Right hindlimb (tissue), 1 donor: ENCODE measurements at regions not wholly inside any gene's neighbourhood (a gene's known extent, or its start where the extent isn't known, plus 50 kb on each side); places are given as distances from the start of the nearest gene placed in this dataset.

Experiments
- DNase-seq: peaks from one replicate; pipeline ENCODE4 v3.0.0-alpha.2; 2018

DNA sequence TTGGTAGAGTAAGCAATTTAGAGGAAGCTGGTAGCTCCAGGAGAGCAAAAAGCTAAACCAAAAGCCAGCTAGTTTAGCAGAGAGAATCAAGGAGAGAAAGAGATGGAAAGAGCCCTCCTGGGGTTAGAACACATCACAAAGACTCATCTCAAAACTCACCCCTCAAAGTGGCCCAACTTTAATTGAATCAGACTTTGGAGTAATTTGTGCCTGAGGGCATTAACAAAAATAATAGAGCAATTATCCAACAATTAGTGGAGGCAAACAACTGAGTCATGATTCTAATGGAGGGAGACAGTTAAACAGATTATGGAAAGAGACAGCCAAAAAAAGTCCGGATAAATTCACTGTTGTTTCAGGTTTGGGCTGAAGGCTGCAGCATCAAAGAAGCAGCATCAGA is 417.4 kb downstream of the KCNJ3 start:
- DNase-seq, result no peak

- DNase-seq, result no peak
Observed at GRCh38 chr2:155111070-155111469, 412.6 kb downstream of the KCNJ3 start.

DNA sequence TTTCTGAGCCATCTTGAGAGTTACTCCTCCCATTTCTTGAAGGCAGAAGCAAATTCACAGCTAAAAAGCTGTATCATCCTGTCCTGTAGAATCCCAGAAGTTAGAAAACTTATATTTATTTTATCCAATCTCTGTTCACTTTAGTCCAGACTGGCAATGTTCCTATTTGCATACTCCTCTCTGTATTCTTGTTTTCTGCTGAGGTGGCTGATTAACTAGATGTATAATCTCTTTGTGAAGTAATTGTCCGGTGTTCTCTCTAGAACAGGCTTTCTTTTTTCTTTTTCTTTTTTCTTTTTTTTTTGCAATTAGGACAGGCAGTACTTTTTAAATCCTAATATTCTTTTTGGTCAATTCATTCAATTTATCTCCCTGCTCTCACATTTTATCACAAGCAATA is 411.0 kb downstream of the KCNJ3 start:
- no peak for DNase-seq

DNA sequence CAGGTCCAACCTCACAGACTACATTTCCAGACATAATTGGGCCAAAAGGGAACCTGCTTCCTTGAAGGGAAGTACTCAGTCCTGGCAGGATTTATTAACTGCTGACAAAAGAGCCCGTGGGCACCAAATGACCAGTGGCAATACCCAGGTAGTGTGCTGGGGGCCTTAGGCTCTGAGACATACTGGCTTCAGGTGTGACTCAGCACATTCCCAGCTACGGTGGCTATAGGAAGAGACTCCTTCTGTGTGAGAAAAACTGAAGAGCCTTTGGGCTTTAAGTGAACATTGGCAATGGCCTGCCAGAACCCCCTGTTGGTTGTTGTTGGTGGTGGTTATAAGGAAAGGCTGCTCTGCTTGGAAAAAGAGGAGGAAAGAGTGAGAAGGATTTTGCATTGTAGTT is 401.8 kb downstream of the KCNJ3 start:
- no peak for DNase-seq

- no peak for DNase-seq
Observed at GRCh38 chr2:155099784-155100183, 401.3 kb downstream of the KCNJ3 start.

- DNase-seq, result no peak
Observed at GRCh38 chr2:155095613-155096012, 397.1 kb downstream of the KCNJ3 start.

- DNase-seq, result no peak
Observed at GRCh38 chr2:155080373-155080772, 381.9 kb downstream of the KCNJ3 start.

GRCh38 chr2:155070489-155070888 is 372.0 kb downstream of the KCNJ3 start:
- DNase-seq, result no peak

DNA sequence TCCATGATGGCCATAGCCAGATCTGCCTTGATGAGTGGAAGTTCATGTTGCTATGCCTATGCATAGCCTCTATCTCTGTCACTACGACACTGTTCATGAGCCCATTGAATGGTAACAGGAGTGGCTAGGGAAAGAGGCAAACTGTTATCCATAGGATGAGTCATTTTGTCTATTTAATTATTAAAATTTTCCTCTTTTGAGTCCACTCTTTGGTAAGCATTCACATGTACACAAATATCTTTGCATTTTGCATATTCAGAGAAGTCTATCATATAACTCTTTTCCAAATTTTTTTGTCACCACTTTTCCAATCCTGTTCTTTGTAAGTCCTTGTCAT is 364.4 kb downstream of the KCNJ3 start:
- no peak for DNase-seq

GRCh38 chr2:155062250-155062921 is 363.9 kb downstream of the KCNJ3 start:
- no peak for DNase-seq

GRCh38 chr2:155060896-155061295 is 362.4 kb downstream of the KCNJ3 start:
- DNase-seq, result no peak

DNA sequence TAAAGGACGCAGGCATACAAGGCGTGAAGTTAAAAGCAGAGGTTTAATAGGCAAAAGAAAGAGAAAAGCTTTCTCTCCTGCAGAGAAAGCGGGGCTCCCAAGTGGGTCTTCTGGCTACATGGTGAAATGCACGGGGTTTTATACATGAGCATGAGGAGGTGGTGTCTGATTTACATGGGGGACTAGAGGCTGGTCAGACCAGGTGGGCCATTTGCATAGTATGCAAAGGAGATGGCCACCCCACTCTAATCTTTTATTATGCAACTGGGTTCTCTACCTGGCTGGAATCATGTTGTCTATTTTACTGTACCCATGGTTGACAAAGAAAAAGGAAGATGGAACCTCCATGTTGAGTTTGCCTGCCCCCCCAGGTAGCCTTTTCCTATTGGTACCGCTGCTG is 356.2 kb downstream of the KCNJ3 start:
- no peak for DNase-seq

GRCh38 chr2:155043097-155043496 is 344.6 kb downstream of the KCNJ3 start:
- DNase-seq, result no peak

- DNase-seq, result no peak
Observed at GRCh38 chr2:155035308-155035707, 336.8 kb downstream of the KCNJ3 start.

DNA sequence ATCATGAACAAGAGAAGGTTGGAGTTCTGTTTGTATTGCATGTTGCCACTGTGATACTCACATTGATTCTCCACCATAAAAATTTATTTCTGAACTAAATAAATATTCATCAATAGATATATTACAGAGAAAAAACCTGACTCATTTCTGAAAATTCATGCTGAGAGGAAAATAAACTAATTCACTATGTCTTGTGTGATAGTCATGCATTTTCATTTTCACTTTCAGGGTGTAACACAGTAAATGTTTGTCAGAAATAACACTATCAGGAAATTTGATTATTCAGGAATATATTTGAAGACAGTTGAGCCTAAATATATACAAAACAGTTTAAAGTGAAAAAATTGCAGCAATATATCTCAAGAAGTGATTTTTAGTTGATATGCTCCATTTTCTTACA is 335.2 kb downstream of the KCNJ3 start:
- DNase-seq, result no peak

- DNase-seq, result no peak
Observed at GRCh38 chr2:155030296-155030695, 331.8 kb downstream of the KCNJ3 start.

GRCh38 chr2:155026651-155027174 is 328.2 kb downstream of the KCNJ3 start:
- DNase-seq, result no peak

- no peak for DNase-seq
Observed at GRCh38 chr2:155023674-155024073, 325.2 kb downstream of the KCNJ3 start.

DNA sequence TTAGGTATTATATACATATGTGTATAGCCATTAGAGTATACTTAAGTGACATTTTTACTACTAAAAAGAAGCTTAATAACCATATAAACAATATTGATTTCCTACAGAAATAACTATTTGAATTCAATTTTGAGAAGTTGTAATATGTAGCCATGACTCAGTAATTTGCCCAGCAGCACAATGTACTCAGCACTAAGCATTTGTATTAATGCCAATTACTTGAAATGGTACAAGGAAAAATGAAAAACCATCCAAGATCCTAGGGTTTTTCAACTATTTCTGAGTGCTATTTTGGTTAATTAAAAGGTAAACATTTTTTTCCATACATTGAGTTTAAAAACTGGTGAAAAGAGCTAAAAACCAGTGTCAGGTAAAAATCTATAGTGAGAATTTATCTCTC is 324.0 kb downstream of the KCNJ3 start:
- DNase-seq, result no peak

- DNase-seq, result no peak
Observed at GRCh38 chr2:155021618-155022017, 323.1 kb downstream of the KCNJ3 start.

GRCh38 chr2:155020246-155020645 is 321.8 kb downstream of the KCNJ3 start:
- DNase-seq, result no peak

DNA sequence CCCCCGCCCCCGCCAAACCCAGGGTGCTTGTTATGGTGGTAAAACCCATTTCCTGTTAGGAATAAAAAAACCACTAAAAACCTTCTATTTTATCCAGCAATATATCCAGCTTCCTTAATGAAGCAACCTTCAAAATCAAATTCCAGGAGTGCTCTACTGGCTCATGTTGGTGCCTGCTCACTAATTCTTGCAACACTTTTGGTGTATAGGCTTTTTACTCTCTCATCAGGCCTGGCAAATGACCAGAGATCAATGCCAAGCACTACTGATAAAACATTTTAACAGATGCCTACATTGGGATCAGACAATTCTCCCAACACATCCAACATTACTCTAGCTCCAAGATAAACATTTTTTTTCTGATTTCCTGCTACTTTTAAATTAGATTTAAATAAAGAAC is 312.4 kb downstream of the KCNJ3 start:
- no peak for DNase-seq

DNA sequence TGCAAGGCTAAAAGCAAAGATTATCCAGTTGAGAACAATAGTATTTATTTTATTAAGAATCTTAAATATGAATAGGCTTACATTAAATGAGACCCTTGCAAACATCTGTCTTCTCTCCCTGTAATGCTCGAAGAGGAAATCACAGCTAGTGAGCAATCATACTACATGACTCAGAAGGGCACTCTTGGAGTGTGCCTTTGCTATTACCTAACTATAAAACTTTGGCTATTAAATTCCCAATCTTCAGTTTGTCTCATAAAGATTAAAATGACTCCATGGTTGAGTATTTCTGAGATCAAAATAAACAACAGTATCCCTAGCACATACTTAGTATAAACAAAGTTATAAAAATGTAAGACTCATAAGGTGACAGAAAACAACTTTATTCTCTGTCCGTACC is 296.9 kb downstream of the KCNJ3 start:
- DNase-seq, result no peak

DNA sequence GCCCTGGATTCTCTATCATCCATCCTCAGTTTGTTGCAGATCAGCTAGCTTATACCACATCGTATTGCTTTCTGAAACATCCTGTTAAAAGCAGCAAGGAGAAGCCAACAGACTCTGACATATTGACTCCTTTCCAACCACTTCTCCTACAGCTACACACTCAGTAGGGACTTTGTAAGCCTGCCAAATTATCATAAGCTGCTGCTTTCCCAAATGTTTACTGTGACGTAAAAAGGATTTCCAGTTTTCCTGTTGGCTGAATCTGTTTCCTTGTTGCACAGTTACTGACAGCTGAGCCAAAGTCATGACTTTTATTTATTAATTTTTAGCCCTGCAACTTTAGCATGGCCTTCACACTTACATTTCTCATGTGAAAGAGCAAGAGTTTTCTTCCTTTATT is 294.3 kb downstream of the KCNJ3 start:
- no peak for DNase-seq

DNA sequence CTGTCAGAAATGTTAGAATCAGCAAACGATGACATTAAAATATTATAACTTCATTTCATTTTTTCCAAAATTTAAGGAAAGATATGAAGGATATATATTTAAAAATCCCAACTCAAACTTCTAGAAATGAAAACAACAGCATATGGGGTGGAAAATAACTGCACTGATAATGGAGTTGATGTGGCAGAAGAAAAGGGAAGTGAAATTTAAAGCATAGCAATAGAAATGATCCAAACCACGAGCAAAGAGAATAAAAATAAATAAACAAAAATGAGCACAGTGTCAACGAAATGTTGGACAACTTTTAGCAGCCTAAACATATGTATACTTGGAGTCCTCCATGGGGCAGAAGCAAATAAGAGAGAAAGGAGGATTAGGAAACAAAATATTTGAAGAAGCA is 280.2 kb downstream of the KCNJ3 start:
- no peak for DNase-seq

- DNase-seq, result no peak
Observed at GRCh38 chr2:154978244-154978643, 279.7 kb downstream of the KCNJ3 start.
